GM13976 (cell line): ENCODE measurements at regions not wholly inside any gene's neighbourhood (a gene's known extent, or its start where the extent isn't known, plus 50 kb on each side); places are given as distances from the start of the nearest gene placed in this dataset.

Experiments
- DNase-seq: peaks from one replicate; pipeline ENCODE4 v3.0.0; 2012; ENCODE audit warnings: low spot score
- in situ Hi-C: fragments of 300-500 bp; cut with MboI; formaldehyde crosslinking; loops from one replicate; pipeline ENCODE4 v1.12.0; 2022; ENCODE audit warnings: low sequenced_read_pairs, mixed read lengths, inconsistent platforms; ENCODE audit not compliant: unreplicated experiment
- TF ChIP-seq, protein P1 (sequence below): IDR thresholded peaks from 2 replicates; pipeline ENCODE4 v1.5.1; 2012; ENCODE audit warnings: borderline replicate concordance, mild to moderate bottlenecking; ENCODE audit not compliant: insufficient read depth; ENCODE audit errors: extremely low read depth, missing control alignments, control extremely low read depth

DNA sequence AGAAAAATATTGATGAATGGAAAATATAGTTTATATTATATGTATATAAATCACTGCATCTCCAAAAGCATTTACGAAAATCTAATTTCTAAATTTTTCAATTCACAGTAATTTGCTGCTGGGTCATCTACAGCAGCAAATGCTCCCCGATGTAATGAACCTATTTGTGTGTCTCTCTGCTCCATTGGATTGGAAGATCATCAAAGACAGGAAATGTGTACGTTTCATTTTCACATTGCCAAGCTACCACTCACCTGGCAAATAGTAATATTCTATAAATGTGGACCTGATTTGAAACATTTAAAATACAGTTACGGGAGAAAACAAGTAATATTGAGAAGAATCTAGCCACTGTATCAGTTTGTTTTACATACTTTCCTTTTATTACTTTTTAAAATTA lies 317.7 kb downstream of the PAPSS1 start:
- in situ Hi-C loops, result no loop called here
- TF ChIP-seq, protein P1, sequence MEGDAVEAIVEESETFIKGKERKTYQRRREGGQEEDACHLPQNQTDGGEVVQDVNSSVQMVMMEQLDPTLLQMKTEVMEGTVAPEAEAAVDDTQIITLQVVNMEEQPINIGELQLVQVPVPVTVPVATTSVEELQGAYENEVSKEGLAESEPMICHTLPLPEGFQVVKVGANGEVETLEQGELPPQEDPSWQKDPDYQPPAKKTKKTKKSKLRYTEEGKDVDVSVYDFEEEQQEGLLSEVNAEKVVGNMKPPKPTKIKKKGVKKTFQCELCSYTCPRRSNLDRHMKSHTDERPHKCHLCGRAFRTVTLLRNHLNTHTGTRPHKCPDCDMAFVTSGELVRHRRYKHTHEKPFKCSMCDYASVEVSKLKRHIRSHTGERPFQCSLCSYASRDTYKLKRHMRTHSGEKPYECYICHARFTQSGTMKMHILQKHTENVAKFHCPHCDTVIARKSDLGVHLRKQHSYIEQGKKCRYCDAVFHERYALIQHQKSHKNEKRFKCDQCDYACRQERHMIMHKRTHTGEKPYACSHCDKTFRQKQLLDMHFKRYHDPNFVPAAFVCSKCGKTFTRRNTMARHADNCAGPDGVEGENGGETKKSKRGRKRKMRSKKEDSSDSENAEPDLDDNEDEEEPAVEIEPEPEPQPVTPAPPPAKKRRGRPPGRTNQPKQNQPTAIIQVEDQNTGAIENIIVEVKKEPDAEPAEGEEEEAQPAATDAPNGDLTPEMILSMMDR, result no peak
- no peak for DNase-seq

DNA sequence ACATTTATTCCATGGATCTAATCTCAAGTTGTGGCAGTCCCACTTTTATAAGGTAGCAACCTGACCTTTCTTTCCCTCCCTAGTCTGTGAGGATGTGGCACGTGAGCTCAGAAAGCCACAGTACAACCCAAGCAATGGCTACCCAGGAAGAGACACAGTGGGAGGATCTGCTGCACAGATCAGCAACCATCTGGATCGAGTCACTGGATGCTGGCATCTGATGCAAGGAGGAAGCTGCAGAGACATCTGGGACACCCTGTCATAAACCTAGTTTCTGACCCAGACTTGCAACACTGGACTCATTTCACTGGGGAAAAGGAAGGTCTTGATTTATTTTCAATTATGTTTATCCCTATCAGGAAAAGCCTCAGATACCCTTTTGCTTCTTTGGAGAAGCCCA lies 327.1 kb downstream of the PAPSS1 start:
- in situ Hi-C loops, result no loop called here
- DNase-seq, result no peak
- TF ChIP-seq, protein P1, result no peak

DNA sequence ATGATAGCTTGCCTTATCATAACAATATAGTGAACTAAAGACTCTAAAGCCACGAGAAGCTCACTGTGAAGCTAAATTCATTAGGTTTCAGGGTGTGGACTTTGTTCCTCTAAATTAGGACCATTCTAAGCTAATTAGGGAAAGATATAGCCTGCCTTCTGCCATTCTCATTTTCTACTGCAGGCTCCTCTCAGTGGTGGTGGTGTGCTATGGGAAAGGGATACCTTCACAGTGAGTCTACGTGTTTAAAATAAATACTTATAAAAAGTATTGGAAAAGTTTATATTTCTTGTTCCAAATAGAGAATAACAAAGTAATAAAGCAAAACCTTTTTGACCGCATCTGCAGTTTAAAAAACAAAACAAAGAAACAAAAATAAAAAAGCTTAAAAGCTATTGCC lies 327.7 kb downstream of the PAPSS1 start:
- in situ Hi-C loops, result no loop called here
- DNase-seq, result no peak
- TF ChIP-seq, protein P1, result no peak

DNA sequence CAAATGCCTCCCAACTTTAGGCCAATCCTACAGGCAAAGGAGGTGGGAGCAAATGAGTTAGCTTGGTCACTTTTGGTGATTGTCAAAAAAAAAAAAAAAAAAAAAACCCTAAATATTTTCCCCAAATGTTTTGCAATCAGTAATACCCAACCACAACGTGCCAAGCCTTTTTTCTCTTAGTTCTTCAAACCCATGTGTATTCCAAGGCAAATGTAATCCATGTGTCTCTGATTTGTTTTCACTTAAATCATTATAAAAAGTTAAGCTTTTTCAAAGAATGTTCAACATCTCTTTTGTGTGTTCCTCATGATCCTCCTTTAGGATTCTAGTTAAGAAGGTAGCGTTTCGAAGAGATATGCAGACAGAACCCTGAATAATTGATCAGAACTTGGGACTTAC lies 328.4 kb downstream of the PAPSS1 start:
- DNase-seq, result no peak
- in situ Hi-C loops, result no loop called here
- TF ChIP-seq, protein P1, result no peak

DNA sequence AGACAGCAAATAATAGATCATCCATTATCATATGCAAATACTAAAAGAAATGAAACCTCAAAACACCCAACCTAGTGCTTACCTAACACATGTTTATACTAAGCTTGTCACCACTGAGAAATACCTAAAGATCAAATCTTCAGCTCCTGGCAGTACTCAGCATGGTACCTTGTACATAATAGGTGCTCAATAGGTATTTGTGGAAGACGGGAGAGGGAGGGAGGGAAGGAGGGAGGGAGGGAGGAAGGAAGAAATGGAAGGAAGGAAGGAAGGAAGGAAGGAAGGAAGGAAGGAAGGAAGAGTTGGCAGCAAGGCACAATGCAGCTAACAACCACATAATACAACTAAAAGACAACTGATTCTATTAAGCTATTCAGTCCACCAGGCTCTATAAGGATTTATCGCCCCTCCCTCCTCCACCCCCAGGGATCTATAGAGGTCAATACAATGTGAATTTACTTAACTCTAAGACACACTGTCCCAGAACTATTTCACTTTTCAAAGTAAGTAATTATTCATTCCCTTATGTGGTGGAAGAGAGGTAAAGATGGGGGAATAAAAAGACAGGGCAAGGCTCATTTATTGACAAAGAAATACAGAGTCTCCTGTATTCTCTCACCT lies 328.9 kb downstream of the PAPSS1 start:
- DNase-seq, result no peak
- TF ChIP-seq, protein P1, result no peak
- in situ Hi-C loops, result no loop called here

DNA sequence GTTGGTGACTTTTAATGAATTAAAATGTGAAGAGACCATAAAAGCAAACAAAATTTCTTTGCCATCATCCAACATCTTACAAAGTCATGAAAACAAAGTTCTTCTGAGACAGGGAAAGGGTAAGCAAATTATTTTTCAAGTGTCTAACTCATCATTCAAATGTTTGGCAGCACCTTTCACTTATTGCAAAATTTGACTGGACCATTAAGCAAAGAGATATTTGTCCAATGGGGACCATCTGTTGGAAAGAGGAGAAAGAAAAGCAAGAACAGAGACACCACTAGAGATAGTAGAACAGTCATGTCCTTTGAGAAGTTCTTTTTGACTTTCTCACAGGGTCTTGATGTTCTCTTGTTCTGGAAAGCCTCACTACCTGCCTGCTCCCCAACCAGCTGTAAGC lies 330.1 kb downstream of the PAPSS1 start:
- no peak for DNase-seq
- TF ChIP-seq, protein P1, result no peak
- in situ Hi-C loops, result no loop called here
